ENCODE measurements at regions not wholly inside any gene's neighbourhood (a gene's known extent, or its start where the extent isn't known, plus 50 kb on each side); places are given as distances from the start of the nearest gene placed in this dataset.
"Not testable (repeated sequence)": the region's sequence is repeated elsewhere in the genome, so short reads cannot be mapped to it uniquely, and the experiment has no call there.

- DNase-seq: no peak
These were observed 530.5 kb downstream of the NTRK2 start for GRCh38 chr9:85199866-85200495.

GRCh38 chr9:85192750-85193149 is 523.2 kb downstream of the NTRK2 start:
- no peak for DNase-seq

GRCh38 chr9:85186218-85186585 is 516.7 kb downstream of the NTRK2 start:
- no peak for DNase-seq

- DNase-seq: no peak
These were observed 516.1 kb downstream of the NTRK2 start for GRCh38 chr9:85185486-85186217.

- no peak for DNase-seq
These were observed 512.9 kb downstream of the NTRK2 start for GRCh38 chr9:85182383-85182782.

- DNase-seq: no peak
These were observed 508.9 kb downstream of the NTRK2 start for GRCh38 chr9:85178474-85178873.

GRCh38 chr9:85173967-85174366 is 504.4 kb downstream of the NTRK2 start:
- no peak for DNase-seq

- DNase-seq: no peak
These were observed 502.8 kb downstream of the NTRK2 start for GRCh38 chr9:85172001-85172978.

- no peak for DNase-seq
These were observed 501.6 kb downstream of the NTRK2 start for GRCh38 chr9:85171163-85171562.

- no peak for DNase-seq
These were observed 498.9 kb downstream of the NTRK2 start for GRCh38 chr9:85168412-85168811.

GRCh38 chr9:85167146-85167545 is 497.6 kb downstream of the NTRK2 start:
- DNase-seq: no peak

- DNase-seq: no peak
These were observed 494.3 kb downstream of the NTRK2 start for GRCh38 chr9:85163825-85164224.

- no peak for DNase-seq
These were observed 493.9 kb downstream of the NTRK2 start for GRCh38 chr9:85163415-85163814.

GRCh38 chr9:85162822-85163221 is 493.3 kb downstream of the NTRK2 start:
- no peak for DNase-seq

GRCh38 chr9:85160944-85161343 is 491.4 kb downstream of the NTRK2 start:
- DNase-seq: not testable (repeated sequence)

- DNase-seq: no peak
These were observed 489.0 kb downstream of the NTRK2 start for GRCh38 chr9:85158512-85158911.

- no peak for DNase-seq
These were observed 488.2 kb downstream of the NTRK2 start for GRCh38 chr9:85157772-85158171.

- no peak for DNase-seq
These were observed 487.1 kb downstream of the NTRK2 start for GRCh38 chr9:85156652-85157051.

GRCh38 chr9:85155352-85155751 is 485.8 kb downstream of the NTRK2 start:
- DNase-seq: no peak

GRCh38 chr9:85151741-85152140 is 482.2 kb downstream of the NTRK2 start:
- no peak for DNase-seq

GRCh38 chr9:85151162-85151561 is 481.6 kb downstream of the NTRK2 start:
- no peak for DNase-seq

- DNase-seq: no peak
These were observed 477.6 kb downstream of the NTRK2 start for GRCh38 chr9:85147046-85147640.

- DNase-seq: no peak
These were observed 473.4 kb downstream of the NTRK2 start for GRCh38 chr9:85142968-85143367.

All from NCI-H2107 (cell line).